ENCODE measurements at regions not wholly inside any gene's neighbourhood (a gene's known extent, or its start where the extent isn't known, plus 50 kb on each side); places are given as distances from the start of the nearest gene placed in this dataset.

DNA sequence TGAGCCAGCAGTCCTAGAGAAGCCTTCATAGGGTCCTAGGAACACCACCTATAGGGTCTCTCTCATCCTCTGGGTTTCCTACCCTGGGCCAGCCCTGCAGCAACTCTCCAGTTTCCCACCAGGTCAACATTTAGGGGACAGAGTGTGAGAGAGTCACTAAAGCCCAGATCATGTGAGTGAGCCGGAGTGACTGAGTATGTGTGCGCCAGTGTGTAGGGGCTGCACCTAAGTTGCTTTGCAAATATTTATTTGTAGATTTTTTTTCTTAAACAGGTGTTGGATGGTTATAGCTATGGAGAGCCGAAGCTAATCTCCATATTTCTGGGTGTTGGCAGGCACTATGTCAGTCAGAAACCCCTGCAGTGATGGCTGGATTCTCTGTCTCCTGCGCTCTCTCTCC is 232.5 kb upstream of the NCAM1 start:
- DNase-seq, result no peak
- in situ Hi-C loops (cut with HindIII; ENCODE audit: low pct_ligation_motif_present, low pct_unique_long_range_greater_than_20kb, low sequenced_read_pairs), result no loop called here

DNA sequence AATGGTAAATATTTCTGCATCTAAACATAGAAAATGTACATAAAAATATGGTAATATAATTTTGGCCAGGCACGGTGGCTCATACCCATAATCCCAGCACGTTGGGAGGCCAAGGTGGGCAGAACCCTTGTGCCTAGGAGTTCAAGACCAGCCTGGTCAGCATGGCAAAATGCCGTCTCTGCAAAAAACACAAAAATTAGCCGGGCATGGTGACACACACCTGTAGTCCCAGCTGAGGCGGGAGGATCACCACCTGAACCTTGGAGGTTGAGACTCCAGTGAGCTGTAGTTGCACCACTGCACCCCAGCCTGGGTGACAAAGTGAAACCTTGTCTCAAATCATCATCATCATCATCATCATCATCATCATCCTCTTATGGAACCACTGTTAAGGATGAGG is 230.6 kb upstream of the NCAM1 start:
- DNase-seq, result no peak
- in situ Hi-C loops (cut with HindIII; ENCODE audit: low pct_ligation_motif_present, low pct_unique_long_range_greater_than_20kb, low sequenced_read_pairs), result no loop called here

DNA sequence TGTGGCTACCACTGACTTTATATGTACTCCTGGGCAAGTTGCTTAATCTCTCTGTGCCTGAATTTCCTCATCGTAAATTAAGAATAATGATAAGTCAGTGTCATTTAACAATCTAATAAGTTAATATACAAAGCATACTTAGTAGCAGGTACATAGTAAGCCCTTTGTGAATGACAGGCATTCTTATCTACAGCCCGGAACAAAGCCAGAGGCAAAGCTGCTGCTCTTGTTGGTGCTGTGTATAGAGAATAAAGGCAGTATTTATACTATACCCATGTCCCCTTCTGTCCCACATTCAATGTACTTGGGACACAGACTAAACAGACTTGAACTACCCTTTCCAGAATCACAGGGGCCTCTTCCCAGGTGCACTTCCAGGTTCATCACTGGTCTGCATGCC is 229.7 kb upstream of the NCAM1 start:
- DNase-seq, result no peak
- in situ Hi-C loops (cut with HindIII; ENCODE audit: low pct_ligation_motif_present, low pct_unique_long_range_greater_than_20kb, low sequenced_read_pairs), result no loop called here

DNA sequence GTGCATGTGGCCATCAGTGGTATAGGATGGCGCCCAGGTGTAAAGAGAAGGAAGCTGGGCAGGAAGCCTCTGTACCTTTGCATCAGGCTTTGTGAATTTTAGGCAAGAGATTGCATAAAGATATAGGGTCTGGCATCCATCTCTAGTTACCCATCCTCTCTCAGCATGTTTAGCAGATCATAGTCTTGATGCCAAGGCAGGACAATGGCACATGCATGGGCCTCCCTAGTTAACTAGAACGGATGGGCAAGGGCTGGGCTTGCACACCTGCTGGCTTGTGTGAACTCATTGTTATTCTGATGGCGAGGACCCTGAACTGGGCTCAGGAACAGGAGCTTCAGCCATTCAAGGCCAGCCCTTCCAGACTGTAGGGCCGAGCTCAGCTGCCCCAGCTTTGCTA is 229.2 kb upstream of the NCAM1 start:
- in situ Hi-C loops (cut with HindIII; ENCODE audit: low pct_ligation_motif_present, low pct_unique_long_range_greater_than_20kb, low sequenced_read_pairs), result no loop called here

DNA sequence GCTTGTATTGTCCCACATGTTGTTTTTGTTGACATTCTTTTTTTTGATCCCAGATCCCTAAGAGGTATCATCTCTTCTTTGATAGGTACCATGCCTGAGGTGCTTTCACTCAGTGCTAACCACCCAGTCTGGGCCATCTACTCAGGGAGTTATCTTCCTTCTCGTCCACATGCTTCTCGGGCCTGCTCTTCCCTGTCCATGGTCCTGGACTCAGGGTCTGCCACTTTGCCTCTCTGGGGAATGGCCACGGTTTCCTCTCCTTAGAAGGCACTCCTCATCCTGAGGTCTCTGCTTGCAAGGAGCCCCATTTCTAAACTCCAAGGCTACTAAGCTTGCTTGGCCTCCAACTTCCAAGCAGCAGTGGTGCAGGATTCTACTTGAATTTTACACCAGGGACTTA is 227.0 kb upstream of the NCAM1 start:
- DNase-seq, result peak; percentile 8
- in situ Hi-C loops (cut with HindIII; ENCODE audit: low pct_ligation_motif_present, low pct_unique_long_range_greater_than_20kb, low sequenced_read_pairs), result no loop called here

More for the DNA sequence above, 229.2 kb upstream of the NCAM1 start:
- no peak for DNase-seq

DNA sequence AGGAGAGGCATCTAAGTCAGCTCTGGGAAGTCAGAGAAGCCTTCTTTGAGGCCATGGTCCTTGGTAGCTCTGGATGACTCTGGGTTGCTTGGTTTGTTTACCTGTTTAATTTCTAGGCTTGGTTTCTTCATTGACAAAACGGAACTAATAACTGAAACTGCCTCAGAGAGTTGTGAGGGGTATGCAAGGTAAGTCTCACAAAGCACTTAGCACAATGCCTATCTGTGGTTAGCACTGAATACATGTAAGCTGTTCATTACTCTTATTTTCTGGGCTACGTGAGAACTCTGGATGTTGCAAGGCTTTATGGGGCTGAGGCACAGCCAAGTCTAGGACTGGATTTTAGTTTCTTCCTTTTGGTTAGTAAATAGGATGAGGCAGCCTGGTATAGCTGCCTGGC is 225.8 kb upstream of the NCAM1 start:
- in situ Hi-C loops (cut with HindIII; ENCODE audit: low pct_ligation_motif_present, low pct_unique_long_range_greater_than_20kb, low sequenced_read_pairs), result no loop called here
- DNase-seq, result no peak

DNA sequence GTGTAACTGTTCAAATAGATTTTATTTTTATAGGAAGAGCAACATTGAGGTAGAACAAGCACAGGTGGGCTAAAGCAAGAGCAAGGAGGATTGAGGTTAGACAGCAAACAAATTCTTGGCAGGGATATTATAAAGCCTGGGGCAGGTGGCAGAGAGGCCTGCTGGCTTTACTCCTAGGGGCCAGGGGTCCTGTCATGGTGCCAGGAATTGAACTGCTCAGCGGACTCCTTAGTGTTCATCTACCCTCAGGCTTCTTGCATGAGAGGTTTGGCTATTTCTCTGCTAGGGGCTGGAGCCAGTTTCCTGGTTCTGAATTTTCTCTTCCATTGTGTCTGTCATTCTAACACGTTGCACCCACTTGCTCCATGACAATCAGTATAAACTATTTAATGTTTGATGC is 217.2 kb upstream of the NCAM1 start:
- no peak for DNase-seq
- in situ Hi-C loops (cut with HindIII; ENCODE audit: low pct_ligation_motif_present, low pct_unique_long_range_greater_than_20kb, low sequenced_read_pairs), result no loop called here

DNA sequence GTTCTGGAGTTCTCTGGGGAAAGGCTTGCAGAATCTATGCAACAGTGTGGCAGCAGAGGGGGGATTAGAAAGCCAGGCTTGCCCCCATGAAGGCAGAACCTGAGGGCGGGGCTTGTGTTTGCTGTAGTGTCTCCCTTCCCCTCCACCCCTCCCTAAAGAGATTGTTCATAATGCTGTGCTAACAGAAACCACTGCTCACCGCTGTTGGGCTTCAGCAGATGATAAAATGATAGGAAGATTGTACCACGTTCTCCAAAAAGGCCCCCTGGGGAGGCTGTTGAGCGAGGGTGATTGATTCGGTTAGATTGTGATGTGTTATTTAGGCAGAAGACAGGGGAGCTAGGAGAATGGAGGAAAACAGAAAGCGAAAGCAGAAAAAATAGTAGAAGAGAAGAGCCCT is 215.2 kb upstream of the NCAM1 start:
- in situ Hi-C loops (cut with HindIII; ENCODE audit: low pct_ligation_motif_present, low pct_unique_long_range_greater_than_20kb, low sequenced_read_pairs), result no loop called here
- no peak for DNase-seq

DNA sequence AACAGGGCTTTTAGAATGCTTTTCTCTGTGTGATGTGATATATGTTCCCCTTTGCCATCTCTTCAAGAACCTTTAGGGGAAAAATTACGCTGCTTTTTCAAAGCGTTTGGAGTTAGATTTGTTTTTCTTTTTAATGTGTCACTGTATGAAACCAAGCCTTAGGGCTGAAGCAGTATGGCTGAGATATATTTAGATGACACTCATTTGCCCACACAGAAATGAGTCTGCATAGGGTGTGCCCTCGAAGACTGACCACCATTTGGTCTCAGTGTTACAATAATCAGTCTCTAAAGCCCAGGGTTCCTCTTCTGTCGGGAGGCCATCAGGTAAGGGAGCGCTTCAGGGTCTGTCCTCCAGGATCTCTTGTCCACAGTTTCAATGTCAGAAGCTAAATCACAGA is 213.0 kb upstream of the NCAM1 start:
- DNase-seq, result no peak
- in situ Hi-C loops (cut with HindIII; ENCODE audit: low pct_ligation_motif_present, low pct_unique_long_range_greater_than_20kb, low sequenced_read_pairs), result no loop called here

DNA sequence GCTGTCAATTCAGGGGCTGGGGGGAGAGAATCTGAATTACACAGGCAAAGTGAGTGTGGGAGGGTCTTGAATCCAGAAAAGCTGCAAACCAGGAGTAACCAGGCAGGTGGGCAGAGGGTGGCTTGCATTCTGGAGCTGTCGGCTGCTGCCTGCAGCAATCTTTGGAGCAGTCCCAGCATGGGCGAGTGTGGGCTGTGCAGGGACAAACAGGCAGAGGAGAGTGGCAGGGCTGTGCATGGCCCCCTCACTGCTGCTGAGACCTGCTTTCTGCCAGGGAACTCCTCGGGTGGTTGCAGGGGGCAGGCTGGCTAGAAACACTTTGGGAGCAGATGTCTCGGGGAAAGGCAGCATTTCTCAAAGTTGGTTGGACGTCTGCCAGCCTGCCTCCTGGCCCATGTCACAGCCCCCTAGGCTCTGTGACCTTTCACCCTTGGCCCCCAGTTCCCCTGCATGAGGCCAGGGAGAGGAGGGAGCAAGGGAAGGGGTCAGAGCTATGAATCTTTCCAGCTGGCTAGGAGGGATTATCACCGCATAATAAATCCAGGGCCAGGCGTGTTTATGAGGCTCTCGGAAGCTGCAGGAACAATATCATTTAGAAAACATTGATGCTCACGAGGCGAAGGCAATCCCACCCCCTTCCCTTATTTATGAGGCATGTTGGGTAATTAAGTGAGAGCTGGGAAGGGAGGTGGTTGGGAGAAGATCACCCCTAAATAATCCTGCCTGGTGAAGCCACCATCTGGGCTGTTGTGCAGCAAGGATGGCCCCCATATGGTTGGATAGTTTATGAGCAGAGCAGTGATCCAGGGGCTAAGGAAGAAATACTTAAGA is 212.3 kb upstream of the NCAM1 start:
- in situ Hi-C loops (cut with HindIII; ENCODE audit: low pct_ligation_motif_present, low pct_unique_long_range_greater_than_20kb, low sequenced_read_pairs), result no loop called here
- DNase-seq, result no peak

DNA sequence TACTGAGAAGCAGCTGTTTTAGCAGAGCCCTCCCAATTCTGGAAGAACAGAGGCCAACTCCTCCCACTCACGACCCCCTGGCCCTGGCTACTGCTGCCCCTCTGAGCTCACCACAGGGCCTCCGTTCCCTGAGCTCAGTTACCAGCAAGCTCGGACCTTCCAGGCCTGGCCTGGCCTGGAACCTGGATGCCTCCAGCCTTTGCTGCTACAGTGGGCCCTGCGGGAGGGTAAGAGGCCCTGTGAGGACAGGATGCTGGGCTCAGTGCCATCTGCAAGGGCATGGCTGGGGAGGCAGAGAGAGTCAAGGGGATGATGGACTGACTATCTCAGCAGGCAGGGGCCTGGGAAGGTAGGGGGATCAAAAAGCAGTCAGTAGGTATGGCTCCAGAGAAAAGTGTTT is 209.9 kb upstream of the NCAM1 start:
- DNase-seq, result no peak
- in situ Hi-C loops (cut with HindIII; ENCODE audit: low pct_ligation_motif_present, low pct_unique_long_range_greater_than_20kb, low sequenced_read_pairs), result no loop called here

DNA sequence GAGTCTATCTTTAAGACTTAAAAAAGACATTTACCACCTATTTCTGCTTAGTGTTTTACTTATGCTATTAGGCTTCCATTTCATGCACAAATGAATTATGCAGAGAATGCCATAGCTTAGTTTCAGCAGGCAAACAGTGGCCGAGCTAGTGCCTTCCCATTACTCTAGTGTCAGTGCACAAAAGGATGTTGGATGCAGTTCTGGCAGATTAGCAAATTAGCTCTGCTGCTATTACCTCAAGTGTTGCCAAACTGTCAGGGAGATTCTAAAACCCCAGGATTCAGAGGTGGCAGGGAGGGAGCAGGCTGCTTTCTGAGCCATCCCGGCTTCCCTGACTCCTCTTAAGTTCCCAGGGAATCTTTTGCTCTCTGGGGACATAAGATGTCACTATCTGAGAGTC is 209.4 kb upstream of the NCAM1 start:
- in situ Hi-C loops (cut with HindIII; ENCODE audit: low pct_ligation_motif_present, low pct_unique_long_range_greater_than_20kb, low sequenced_read_pairs), result no loop called here

DNA sequence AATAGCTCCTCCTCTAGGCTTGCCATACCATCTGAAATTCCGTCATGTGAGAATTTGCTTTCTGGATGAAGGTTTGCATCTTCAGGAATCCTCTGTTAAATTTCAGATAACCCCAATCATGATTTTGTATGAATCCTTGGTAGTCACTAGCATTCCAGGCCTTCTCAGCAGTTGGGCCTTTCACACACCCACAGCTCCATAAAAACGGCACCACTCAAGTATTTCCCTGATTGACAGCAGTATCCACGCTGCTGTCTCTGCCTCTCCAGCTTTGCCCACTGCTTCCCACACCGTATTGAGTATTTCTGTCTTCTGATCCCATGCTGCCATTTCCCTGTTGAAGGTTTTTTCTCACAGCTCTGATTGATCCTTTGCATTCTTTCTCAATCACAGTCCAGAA is 208.7 kb upstream of the NCAM1 start:
- DNase-seq, result no peak
- in situ Hi-C loops (cut with HindIII; ENCODE audit: low pct_ligation_motif_present, low pct_unique_long_range_greater_than_20kb, low sequenced_read_pairs), result no loop called here

More for the DNA sequence above, 209.4 kb upstream of the NCAM1 start:
- no peak for DNase-seq

DNA sequence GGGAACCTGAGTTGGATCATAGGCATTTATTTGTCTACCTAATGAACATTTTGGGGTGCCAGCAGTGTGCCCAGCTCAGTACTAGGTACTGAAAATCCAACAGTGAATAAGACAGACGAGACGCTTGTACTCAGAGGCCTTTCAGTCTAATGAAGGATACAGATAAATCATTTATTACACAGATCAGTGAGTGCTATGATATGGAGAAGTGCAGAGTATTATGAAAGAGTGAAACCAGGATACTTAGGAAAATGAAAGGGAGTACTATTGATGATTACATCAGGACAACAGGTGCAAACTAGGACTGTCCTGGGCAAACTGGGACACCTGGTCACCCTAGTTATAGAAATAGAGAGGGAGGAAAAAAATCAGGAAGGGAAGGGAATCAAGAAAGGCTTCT is 207.5 kb upstream of the NCAM1 start:
- in situ Hi-C loops (cut with HindIII; ENCODE audit: low pct_ligation_motif_present, low pct_unique_long_range_greater_than_20kb, low sequenced_read_pairs), result no loop called here

DNA sequence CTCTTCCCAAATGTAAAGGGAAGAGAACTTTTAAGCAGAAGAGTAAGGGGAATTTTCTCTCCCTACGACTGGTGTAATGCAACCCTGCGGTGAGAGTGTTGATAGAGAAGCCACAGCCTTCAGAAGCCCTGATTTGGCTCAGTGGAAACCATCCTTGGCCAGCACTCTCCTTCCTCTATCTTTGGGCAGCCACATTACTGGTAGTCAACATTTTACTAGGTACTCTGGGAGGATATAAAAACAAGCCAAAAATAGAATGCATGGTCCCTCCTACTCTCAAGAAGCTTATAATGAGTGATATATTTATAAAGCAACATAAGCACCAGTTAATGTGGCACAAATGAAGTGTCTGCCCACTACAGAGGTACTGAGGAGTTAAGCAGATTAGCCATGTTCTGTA is 201.8 kb upstream of the NCAM1 start:
- DNase-seq, result no peak
- in situ Hi-C loops (cut with HindIII; ENCODE audit: low pct_ligation_motif_present, low pct_unique_long_range_greater_than_20kb, low sequenced_read_pairs), result no loop called here

More for the DNA sequence above, 207.5 kb upstream of the NCAM1 start:
- no peak for DNase-seq

DNA sequence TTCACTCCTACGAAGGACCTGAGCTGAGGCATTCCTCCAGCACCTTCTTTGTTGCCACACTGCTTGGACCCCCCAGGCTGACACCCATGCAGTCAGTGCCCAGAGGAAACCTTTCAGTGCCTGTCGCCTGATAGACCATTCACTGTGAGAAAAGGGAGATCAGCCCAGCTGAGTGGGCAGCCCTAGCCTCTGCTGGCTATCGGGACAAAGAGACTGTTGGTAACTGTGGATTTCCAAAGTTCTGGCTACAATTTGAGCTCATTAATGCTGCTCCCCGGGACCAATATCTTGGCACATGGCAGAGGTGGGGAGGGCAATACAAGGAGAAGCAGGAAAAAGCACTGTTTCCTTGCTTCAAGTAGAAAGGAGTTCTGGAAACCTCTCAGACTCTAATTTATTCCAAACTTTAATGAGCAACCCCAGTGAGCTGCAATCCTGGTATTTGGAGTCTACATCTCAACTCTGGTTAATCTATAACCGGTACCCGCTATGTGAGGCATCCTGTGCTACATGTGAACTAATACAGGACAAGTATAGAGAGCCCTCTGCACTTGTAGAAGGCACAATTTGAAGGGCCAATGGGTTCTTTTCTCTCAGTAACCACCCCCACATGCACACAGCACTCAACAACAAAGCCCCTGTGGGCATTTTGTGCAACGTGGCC is 200.7 kb upstream of the NCAM1 start:
- in situ Hi-C loops (cut with HindIII; ENCODE audit: low pct_ligation_motif_present, low pct_unique_long_range_greater_than_20kb, low sequenced_read_pairs), result no loop called here
- DNase-seq, result no peak

DNA sequence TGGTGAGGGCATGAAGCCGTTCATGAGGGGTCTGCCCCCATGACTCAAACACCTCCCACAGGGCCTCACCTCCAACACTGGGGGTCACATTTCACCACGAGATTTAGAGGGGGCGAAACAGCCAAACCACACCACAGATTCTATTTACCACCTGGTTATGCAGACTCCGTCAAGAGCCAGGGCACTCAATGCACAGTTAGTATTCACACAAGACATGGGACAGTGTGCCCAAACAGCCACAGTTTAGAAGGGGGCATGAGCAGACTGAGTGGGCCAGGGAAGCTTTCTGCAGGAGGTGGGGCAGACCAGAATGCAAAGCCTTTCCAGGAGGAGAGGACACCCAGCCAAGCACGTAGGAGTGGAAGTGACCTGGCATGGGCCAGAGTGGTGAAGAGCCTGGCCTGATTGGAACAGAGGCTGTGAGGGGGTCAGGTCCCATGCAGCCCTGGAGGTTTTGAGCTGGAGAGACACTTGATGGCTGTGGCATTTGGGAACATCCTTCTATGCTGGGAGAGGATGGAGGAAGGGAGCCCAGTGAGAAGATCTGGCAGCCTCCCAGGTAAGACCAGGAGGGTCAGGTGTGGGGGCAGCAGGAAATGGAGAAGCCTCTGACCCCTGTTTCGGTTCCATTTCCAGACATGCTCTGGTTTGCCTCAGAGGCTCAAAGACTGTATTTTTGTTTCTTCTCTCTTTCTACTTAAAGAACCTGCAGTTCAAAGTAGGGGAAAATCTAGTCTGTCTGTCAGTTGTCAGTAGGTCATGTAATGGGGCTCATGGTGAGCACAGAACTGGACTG is 199.1 kb upstream of the NCAM1 start:
- in situ Hi-C loops (cut with HindIII; ENCODE audit: low pct_ligation_motif_present, low pct_unique_long_range_greater_than_20kb, low sequenced_read_pairs), result no loop called here

DNA sequence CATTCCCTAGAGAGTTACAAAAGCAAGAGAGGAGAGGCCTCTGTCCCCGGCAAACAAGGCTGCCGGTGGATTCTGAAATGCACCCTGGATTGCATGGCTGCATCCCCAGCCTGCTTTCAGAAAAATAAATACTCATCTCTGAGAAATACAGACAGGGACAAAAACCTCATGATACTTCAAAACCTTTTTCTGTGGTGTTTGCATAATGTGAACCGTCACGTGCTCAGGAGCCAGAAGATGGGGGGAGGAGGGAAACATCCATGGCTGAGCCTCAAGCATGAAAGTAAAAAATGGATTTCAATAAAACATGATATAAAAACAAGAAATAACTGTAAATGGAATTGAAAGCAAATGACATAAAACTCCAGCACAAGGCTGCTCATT is 198.5 kb upstream of the NCAM1 start:
- DNase-seq, result no peak
- in situ Hi-C loops (cut with HindIII; ENCODE audit: low pct_ligation_motif_present, low pct_unique_long_range_greater_than_20kb, low sequenced_read_pairs), result no loop called here

More for the DNA sequence above, 199.1 kb upstream of the NCAM1 start:
- no peak for DNase-seq

DNA sequence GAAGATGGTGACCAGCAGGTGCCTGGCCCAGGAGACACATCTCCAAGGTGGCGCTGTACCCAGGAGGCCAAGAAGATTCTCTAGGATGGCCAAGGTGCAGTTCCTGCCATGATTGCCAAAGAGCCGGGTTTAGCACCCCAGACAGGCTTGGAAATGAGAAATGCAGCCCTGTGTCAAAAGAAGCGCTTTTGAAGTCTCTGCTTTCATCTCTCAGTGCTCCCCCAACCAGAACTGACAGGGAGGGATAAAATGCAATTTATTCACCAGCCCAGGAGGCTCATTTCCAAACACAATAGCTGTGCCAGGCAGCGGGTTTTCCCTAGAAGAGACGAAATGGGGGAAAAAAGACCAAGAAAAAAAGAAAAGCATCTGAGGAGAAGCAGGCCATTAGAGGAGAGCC is 195.9 kb upstream of the NCAM1 start:
- no peak for DNase-seq
- in situ Hi-C loops (cut with HindIII; ENCODE audit: low pct_ligation_motif_present, low pct_unique_long_range_greater_than_20kb, low sequenced_read_pairs), result no loop called here
